ENCODE measurements at regions not wholly inside any gene's neighbourhood (a gene's known extent, or its start where the extent isn't known, plus 50 kb on each side); places are given as distances from the start of the nearest gene placed in this dataset.

DNA sequence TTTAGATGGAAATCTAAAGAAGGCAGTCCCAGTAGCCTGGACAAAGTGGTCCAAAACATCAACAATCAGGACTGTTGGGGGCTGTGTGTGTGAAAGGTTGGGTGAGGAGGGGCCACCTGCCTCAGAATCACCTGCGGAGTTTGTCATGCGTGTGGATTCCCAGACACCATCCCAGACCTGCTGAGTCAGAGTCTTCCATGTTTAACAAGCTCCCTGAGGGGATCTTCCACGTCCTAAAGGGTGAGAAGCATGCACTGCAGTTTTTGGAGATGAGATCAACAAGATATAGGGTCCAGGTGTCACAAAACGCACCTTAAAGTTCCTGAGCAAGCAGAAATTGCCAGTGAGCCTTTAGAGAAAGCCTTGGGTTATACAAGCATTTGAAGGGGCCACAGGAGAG, 207.0 kb upstream of the FAM9B start:
- TF ChIP-seq, protein P1, sequence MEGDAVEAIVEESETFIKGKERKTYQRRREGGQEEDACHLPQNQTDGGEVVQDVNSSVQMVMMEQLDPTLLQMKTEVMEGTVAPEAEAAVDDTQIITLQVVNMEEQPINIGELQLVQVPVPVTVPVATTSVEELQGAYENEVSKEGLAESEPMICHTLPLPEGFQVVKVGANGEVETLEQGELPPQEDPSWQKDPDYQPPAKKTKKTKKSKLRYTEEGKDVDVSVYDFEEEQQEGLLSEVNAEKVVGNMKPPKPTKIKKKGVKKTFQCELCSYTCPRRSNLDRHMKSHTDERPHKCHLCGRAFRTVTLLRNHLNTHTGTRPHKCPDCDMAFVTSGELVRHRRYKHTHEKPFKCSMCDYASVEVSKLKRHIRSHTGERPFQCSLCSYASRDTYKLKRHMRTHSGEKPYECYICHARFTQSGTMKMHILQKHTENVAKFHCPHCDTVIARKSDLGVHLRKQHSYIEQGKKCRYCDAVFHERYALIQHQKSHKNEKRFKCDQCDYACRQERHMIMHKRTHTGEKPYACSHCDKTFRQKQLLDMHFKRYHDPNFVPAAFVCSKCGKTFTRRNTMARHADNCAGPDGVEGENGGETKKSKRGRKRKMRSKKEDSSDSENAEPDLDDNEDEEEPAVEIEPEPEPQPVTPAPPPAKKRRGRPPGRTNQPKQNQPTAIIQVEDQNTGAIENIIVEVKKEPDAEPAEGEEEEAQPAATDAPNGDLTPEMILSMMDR (IDR thresholded peaks at IDR 0.05; ENCODE audit: control extremely low read depth, extremely low read depth, low read depth, missing control alignments), result no peak
- ChIA-PET CTCF (no interaction called here), POLR2A (no interaction called here)
- DNase-seq (ENCODE audit: extremely low spot score), result no peak

DNA sequence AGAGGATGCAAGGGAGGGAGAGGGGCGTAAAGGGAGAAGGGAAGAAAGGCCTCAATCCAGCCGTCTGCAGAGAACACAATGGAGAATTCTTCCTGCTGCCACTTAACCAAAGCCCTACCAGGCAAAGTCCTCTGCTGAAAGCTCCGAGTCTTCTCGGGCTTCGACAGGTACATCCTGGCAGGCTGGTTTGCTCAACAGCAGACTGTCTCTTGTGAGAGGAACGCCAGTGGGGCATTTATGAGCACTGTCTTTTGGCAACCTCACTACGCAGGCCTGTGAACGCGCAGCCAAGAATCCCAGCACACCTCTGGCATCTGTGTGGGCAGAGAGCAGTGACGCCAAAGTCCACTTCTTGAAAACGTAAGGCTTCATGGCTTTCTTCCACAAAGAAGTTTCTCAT, 207.5 kb upstream of the FAM9B start:
- POLR2A ChIA-PET, result no interaction called here
- TF ChIP-seq, protein P1 (IDR thresholded peaks at IDR 0.05; ENCODE audit: control extremely low read depth, extremely low read depth, low read depth, missing control alignments), result no peak
- CTCF ChIA-PET, result no interaction called here
- DNase-seq (ENCODE audit: extremely low spot score), result no peak

DNA sequence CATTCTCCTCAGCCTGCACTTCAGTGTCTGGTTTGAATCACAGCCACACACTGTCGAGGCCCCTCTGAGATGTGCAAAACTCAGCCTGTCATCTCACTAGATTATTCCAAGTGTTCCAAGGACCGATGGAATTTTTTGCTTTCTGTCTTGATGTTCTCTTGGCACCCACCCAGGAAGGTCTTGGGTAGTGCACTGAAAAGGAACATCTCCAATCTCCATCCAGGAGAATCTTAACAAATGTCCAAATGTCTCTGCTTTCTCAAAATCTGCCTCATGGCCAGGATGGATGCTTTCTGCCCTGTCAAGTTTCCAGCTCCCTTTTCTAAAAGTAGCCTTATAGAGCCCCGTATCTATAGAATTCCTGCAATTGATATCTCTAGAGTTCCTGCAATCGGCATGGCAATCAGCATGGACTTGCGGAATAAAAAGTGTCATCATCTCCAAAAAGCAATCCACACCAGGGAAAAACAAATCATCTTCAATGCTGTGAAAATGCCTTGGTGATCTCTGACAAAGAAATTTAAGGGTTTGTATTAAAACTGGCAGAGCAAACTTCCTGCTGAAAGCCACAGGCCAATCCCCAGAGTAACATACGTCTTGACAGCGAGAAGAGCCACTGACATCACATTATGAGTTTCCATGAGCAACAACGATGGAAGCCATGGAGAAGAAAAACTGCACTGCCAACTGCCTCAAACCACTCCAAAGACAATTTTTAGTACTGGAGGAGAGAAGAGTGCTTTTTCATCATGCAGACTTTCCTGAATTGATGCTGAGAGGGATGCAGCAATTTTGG, 215.3 kb upstream of the FAM9B start:
- ChIA-PET CTCF (no interaction called here), POLR2A (no interaction called here)
- no peak for DNase-seq (ENCODE audit: extremely low spot score)
- TF ChIP-seq, protein P1 (IDR thresholded peaks at IDR 0.05; ENCODE audit: control extremely low read depth, extremely low read depth, low read depth, missing control alignments), result no peak

DNA sequence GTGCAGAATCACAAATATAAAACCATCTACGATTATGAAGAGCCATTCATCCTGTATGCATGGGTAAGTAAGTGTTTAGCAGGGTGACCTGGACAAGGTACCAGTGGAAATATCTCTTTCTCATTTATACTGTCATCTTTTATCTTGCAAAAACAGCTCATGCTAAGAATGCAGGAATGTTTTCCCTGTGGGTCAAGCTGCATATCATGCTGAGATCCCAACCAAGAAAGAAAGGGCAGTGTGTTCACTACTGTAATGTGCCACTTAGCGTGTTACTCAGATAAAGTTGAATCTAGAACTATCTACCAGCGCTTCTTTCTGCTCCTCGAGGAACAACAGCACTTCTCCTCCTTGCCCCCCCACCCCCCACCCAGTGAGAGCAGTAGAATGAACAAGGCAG, 212.7 kb upstream of the TBL1X start:
- POLR2A ChIA-PET, result no interaction called here
- TF ChIP-seq, protein P1 (IDR thresholded peaks at IDR 0.05; ENCODE audit: control extremely low read depth, extremely low read depth, low read depth, missing control alignments), result no peak
- CTCF ChIA-PET, result no interaction called here
- no peak for DNase-seq (ENCODE audit: extremely low spot score)

DNA sequence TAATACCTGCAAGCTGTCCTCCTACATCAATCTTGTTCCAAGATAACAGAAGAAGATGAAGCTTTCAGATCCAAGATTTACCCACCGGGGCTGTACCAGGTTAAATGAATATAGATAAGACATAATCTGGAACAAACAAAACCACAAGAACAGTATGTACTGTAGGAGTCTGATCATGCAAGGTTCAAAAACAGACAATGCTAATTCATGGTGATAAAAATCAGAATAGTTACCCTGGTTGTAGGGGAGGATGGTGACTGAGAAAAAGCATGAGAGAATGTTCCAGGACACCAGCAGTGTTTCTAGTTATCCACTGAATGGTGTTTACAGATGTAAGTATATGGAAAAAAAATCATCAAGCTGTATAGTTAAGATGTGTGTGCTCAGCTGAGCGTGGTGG, 211.6 kb upstream of the TBL1X start:
- POLR2A ChIA-PET, result no interaction called here
- DNase-seq (ENCODE audit: extremely low spot score), result no peak
- CTCF ChIA-PET, result no interaction called here
- TF ChIP-seq, protein P1 (IDR thresholded peaks at IDR 0.05; ENCODE audit: control extremely low read depth, extremely low read depth, low read depth, missing control alignments), result no peak

DNA sequence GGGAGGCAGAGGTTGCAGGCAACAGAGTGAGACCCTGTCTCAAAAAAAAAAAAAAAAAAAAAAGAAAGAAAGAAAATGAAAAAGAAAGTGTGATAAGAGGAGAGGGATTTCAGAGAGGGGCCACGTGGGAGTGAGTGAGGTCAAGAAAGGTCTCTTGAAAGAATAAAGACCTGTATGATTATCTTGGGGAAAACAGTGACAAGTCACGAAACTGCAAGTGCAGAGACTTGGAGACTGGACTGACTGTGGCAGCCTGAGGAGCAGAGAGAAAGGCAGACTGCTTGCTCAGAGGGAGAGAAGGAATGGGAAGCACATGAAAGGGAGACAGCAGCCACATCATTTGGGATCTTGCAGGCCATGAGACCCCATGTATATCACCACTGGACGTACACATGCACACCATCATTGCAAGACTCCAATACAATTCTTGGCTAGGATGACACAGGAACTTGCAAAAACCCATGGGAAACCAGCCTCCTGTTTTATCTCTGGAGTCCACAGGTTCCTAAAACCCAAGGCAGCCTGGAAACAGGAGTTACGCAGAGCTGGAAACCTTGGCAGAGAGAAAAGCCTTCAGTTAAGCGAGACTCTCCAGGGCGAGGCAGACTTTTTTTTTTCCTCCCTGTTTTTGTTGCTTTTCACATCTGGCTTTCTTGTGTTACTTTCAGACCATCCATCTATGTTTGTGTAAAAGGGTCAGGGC, 207.0 kb upstream of the TBL1X start:
- CTCF ChIA-PET, result no interaction called here
- TF ChIP-seq, protein P1 (IDR thresholded peaks at IDR 0.05; ENCODE audit: control extremely low read depth, extremely low read depth, low read depth, missing control alignments), result no peak
- POLR2A ChIA-PET, result no interaction called here
- no peak for DNase-seq (ENCODE audit: extremely low spot score)

All from GM10248 (cell line).